HepG2 (cell line): ENCODE measurements at regions not wholly inside any gene's neighbourhood (a gene's known extent, or its start where the extent isn't known, plus 50 kb on each side); places are given as distances from the start of the nearest gene placed in this dataset.

Experiments used
- ATAC-seq: fragments of 200-7000 bp; cut with Tn5 transposase; 3 replicates; pipeline ENCODE4 v1.9.1; 2020; ENCODE audit warnings: mild to moderate bottlenecking, moderate library complexity
- BruUV-seq: library from RNA; stranded (reverse); fragments of 400-500 nt; replicated peaks from 2 replicates; lab custom pipeline; 2021; lab: Mats Ljungman, UMichigan
- CTCF ChIA-PET: fragments of 300-600 bp; formaldehyde crosslinking; extraction: SDS; loops from one replicate; lab custom pipeline; 2021; ENCODE audit warnings: low total read pairs, inconsistent platforms, low intra/inter-chr PET ratio; lab: Yijun Ruan, JAX
- POLR2A ChIA-PET: fragments of 350-600 bp; sonication (Branson Sonifier 250); formaldehyde crosslinking; loops from one replicate; lab custom pipeline; 2020; ENCODE audit warnings: antibody characterized with exemption, inconsistent platforms; lab: Yijun Ruan, JAX
- DNase-seq: peaks from one replicate; pipeline ENCODE4 v3.0.0-alpha.2; 2015; ENCODE audit warnings: low spot score
- FAIRE-seq: peaks from 3 replicates; lab custom pipeline; 2011; peaks lifted over from hg19 to GRCh38; lab: Jason Lieb, UNC
- H2AFZ ChIP-seq: one replicate; pipeline ENCODE4 v1.6.1; 2011; ENCODE audit warnings: low read length, inconsistent platforms
- H3K27ac ChIP-seq: fragments of 300-600 bp; 3 replicates; pipeline ENCODE4 v1.8.0; 2011; ENCODE audit warnings: mixed run types, mild to moderate bottlenecking, mixed read lengths, low read length, inconsistent platforms; ENCODE audit not compliant: insufficient read depth; ENCODE audit errors: extremely low read length
- H3K27me3 ChIP-seq, 2 experiments: fragments of 200-600 bp in 1 of 2; 2 replicates in 1 of 2; 3 replicates in 1 of 2; pipeline versions ENCODE4 v1.6.0 to v1.8.0; 2011; ENCODE audit warnings: low read length in 2 of 2, mild to moderate bottlenecking in 2 of 2, moderate library complexity in 2 of 2, inconsistent platforms in 1 of 2; ENCODE audit not compliant: insufficient read depth in 2 of 2, control insufficient read depth in 1 of 2
- H3K36me3 ChIP-seq, 2 experiments: fragments of 200-600 bp in 1 of 2; replicated peaks in 1 of 2; 2 replicates in 1 of 2; 3 replicates in 1 of 2; pipeline versions ENCODE4 v1.5.1 to v1.8.0; 2011; ENCODE audit warnings: low read length in 2 of 2, inconsistent platforms in 1 of 2; ENCODE audit not compliant: insufficient read depth in 2 of 2, control insufficient read depth in 1 of 2
- H3K4me1 ChIP-seq: 2 replicates; pipeline ENCODE4 v1.5.1; 2012; ENCODE audit warnings: low read length, inconsistent platforms; ENCODE audit not compliant: insufficient read depth
- H3K4me2 ChIP-seq: 2 replicates; pipeline ENCODE4 v1.6.0; 2011; ENCODE audit warnings: low read depth, low read length, inconsistent platforms
- H3K4me3 ChIP-seq, 3 experiments: fragments of 200-600 bp in 1 of 3; sonication (generic), shearing (Covaris generic) in 1 of 3; replicated peaks in 1 of 3; 2 replicates each; pipeline ENCODE4 v1.5.1; 2011 to 2016; ENCODE audit warnings: low read length in 3 of 3, inconsistent platforms in 2 of 3, low read depth in 2 of 3, mild to moderate bottlenecking in 2 of 3, control low read depth in 1 of 3, mixed read lengths in 1 of 3; ENCODE audit not compliant: insufficient read depth in 1 of 3
- H3K79me2 ChIP-seq: one replicate; pipeline ENCODE4 v1.6.1; 2011; ENCODE audit warnings: low read length, inconsistent platforms; ENCODE audit not compliant: insufficient read depth
- H3K9ac ChIP-seq: 2 replicates; pipeline ENCODE4 v1.6.0; 2011; ENCODE audit warnings: mild to moderate bottlenecking, low read depth, low read length, inconsistent platforms; ENCODE audit not compliant: insufficient read depth
- H3K9me3 ChIP-seq: 2 replicates; pipeline ENCODE4 v1.5.1; 2012; ENCODE audit warnings: mild to moderate bottlenecking, low read length
- H4K20me1 ChIP-seq: 2 replicates; pipeline ENCODE4 v1.6.0; 2011; ENCODE audit warnings: inconsistent platforms, mild to moderate bottlenecking, low read length, moderate library complexity; ENCODE audit not compliant: insufficient read depth
- FOXO4 ChIP-seq: sonication (generic); formaldehyde crosslinking; conservative IDR thresholded peaks from 2 replicates; pipeline ENCODE4 v1.8.1; 2023; ENCODE audit warnings: missing genetic modification reagents
- JUN ChIP-seq: sonication (generic); formaldehyde crosslinking; IDR thresholded peaks from 2 replicates; pipeline ENCODE4 v1.4.0; 2020; ENCODE audit warnings: mild to moderate bottlenecking, missing genetic modification reagents
- MTF1 ChIP-seq: sonication (generic); formaldehyde crosslinking; IDR thresholded peaks from 2 replicates; pipeline ENCODE4 v1.5.0; 2020; ENCODE audit warnings: missing genetic modification reagents
- YEATS2 ChIP-seq: sonication (generic); formaldehyde crosslinking; IDR thresholded peaks from 2 replicates; pipeline ENCODE4 v1.4.0; 2020; ENCODE audit warnings: missing genetic modification reagents, borderline replicate concordance
- ZC3H13 ChIP-seq: sonication (generic); formaldehyde crosslinking; IDR thresholded peaks from 2 replicates; pipeline ENCODE4 v1.8.1; 2023; ENCODE audit warnings: mild to moderate bottlenecking, missing genetic modification reagents, moderate library complexity
- ZNF569 ChIP-seq: sonication (generic); formaldehyde crosslinking; IDR thresholded peaks from 2 replicates; pipeline ENCODE4 v1.5.0; 2020; ENCODE audit warnings: mild to moderate bottlenecking, missing genetic modification reagents, moderate library complexity, borderline replicate concordance
- ZNF749 ChIP-seq: sonication (generic); formaldehyde crosslinking; IDR thresholded peaks from 2 replicates; pipeline ENCODE4 v1.8.0; 2022; ENCODE audit warnings: mild to moderate bottlenecking, missing genetic modification reagents, moderate library complexity, borderline replicate concordance
- WGBS: methylation state at CpG from one replicate; pipeline ENCODE4 v1.1.6; 2017; ENCODE audit warnings: low lambda C conversion rate; 5-methylcytosine and 5-hydroxymethylcytosine counted together
- in situ Hi-C: cut with HindIII; loops from 2 replicates; pipeline ENCODE4 v1.10.0; 2017; ENCODE audit warnings: low pct_unique_long_range_greater_than_20kb; ENCODE audit not compliant: extremely low pct_ligation_motif_present
- intact Hi-C: fragments of 100-400 bp; cut with micrococcal nuclease; formaldehyde crosslinking; loops from one replicate; pipeline ENCODE4 v1.10.0; 2022; ENCODE audit not compliant: unreplicated experiment
- TF ChIP-seq, protein P1 (sequence below): IDR thresholded peaks from 2 replicates; pipeline ENCODE4 v1.6.1; 2012; ENCODE audit warnings: low read depth, low read length, improper control_type of control experiment
- TF ChIP-seq, protein P2 (sequence below): sonication (generic); formaldehyde crosslinking; IDR thresholded peaks from 2 replicates; pipeline ENCODE4 v1.8.1; 2023; ENCODE audit warnings: missing genetic modification reagents, inconsistent platforms, borderline replicate concordance
- TF ChIP-seq, protein P3 (sequence below): sonication (generic); formaldehyde crosslinking; IDR thresholded peaks from 2 replicates; pipeline ENCODE4 v1.5.1; 2020; ENCODE audit warnings: missing genetic modification reagents, mild to moderate bottlenecking, borderline replicate concordance
- TF ChIP-seq, protein P4 (sequence below): sonication (generic); formaldehyde crosslinking; IDR thresholded peaks from 2 replicates; pipeline ENCODE4 v1.5.0; 2020; ENCODE audit warnings: missing genetic modification reagents

GRCh38 chr20:39988991-39989390 is 700.0 kb downstream of the MAFB start:
- Histone ChIP-seq H3K9ac (no peak overlapping the region), H3K9me3 (peaks cover 93% of the 10 kb centered on the region), H3K4me3 (no peak overlapping the region), H3K79me2 (no peaks in the 10 kb centered on the region), H2AFZ (no peak overlapping the region), H4K20me1 (no peaks in the 10 kb centered on the region), H3K27ac (no peak overlapping the region), H3K4me2 (no peak overlapping the region), H3K27me3 (no peaks in the 10 kb centered on the region), H3K4me1 (no peaks in the 10 kb centered on the region), H3K36me3 (no peaks in the 10 kb centered on the region)
- ATAC-seq (no peak), FAIRE-seq (no peak), DNase-seq (no peak)
- in situ Hi-C loops, result no loop called here
- BruUV-seq, result no TSS peak
- 0% methylated on average over 1 of the region's 1 CpG for WGBS
- intact Hi-C loops, result no loop called here
- ChIA-PET POLR2A (no interaction called here), CTCF (no interaction called here)
- TF ChIP-seq MTF1 (CRISPR knock-in tag) (no peak), ZC3H13 (no peak), ZNF749 (CRISPR knock-in tag) (no peak), YEATS2 (CRISPR knock-in tag) (no peak), JUN (CRISPR knock-in tag) (no peak), ZNF569 (CRISPR knock-in tag) (no peak), FOXO4 (CRISPR knock-in tag) (no peak)
- TF ChIP-seq, protein P1, sequence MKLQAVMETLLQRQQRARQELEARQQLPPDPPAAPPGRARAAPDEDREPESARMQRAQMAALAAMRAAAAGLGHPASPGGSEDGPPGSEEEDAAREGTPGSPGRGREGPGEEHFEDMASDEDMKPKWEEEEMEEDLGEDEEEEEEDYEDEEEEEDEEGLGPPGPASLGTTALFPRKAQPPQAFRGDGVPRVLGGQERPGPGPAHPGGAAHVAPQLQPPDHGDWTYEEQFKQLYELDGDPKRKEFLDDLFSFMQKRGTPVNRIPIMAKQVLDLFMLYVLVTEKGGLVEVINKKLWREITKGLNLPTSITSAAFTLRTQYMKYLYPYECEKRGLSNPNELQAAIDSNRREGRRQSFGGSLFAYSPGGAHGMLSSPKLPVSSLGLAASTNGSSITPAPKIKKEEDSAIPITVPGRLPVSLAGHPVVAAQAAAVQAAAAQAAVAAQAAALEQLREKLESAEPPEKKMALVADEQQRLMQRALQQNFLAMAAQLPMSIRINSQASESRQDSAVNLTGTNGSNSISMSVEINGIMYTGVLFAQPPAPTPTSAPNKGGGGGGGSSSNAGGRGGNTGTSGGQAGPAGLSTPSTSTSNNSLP, result no peak
- TF ChIP-seq, protein P2, sequence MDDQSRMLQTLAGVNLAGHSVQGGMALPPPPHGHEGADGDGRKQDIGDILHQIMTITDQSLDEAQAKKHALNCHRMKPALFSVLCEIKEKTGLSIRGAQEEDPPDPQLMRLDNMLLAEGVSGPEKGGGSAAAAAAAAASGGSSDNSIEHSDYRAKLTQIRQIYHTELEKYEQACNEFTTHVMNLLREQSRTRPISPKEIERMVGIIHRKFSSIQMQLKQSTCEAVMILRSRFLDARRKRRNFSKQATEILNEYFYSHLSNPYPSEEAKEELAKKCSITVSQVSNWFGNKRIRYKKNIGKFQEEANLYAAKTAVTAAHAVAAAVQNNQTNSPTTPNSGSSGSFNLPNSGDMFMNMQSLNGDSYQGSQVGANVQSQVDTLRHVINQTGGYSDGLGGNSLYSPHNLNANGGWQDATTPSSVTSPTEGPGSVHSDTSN (CRISPR knock-in tag), result no peak
- TF ChIP-seq, protein P3, sequence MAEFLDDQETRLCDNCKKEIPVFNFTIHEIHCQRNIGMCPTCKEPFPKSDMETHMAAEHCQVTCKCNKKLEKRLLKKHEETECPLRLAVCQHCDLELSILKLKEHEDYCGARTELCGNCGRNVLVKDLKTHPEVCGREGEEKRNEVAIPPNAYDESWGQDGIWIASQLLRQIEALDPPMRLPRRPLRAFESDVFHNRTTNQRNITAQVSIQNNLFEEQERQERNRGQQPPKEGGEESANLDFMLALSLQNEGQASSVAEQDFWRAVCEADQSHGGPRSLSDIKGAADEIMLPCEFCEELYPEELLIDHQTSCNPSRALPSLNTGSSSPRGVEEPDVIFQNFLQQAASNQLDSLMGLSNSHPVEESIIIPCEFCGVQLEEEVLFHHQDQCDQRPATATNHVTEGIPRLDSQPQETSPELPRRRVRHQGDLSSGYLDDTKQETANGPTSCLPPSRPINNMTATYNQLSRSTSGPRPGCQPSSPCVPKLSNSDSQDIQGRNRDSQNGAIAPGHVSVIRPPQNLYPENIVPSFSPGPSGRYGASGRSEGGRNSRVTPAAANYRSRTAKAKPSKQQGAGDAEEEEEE (CRISPR knock-in tag), result no peak
- TF ChIP-seq, protein P4, sequence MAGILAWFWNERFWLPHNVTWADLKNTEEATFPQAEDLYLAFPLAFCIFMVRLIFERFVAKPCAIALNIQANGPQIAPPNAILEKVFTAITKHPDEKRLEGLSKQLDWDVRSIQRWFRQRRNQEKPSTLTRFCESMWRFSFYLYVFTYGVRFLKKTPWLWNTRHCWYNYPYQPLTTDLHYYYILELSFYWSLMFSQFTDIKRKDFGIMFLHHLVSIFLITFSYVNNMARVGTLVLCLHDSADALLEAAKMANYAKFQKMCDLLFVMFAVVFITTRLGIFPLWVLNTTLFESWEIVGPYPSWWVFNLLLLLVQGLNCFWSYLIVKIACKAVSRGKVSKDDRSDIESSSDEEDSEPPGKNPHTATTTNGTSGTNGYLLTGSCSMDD, result no peak
